IMR-90 (cell line): ENCODE measurements at regions not wholly inside any gene's neighbourhood (a gene's known extent, or its start where the extent isn't known, plus 50 kb on each side); places are given as distances from the start of the nearest gene placed in this dataset.
A peak's percentile ranks its signal among the peaks of the same experiment; 100 is the strongest.

Source experiments
- ATAC-seq: fragments of 200-7000 bp; cut with Tn5 transposase; 2 replicates; pipeline ENCODE4 v1.9.1; 2020; ENCODE audit warnings: low read depth, mild to moderate bottlenecking, moderate library complexity
- BruUV-seq: library from RNA; stranded (reverse); fragments of 400-500 nt; replicated peaks from 2 replicates; lab custom pipeline; 2021; lab: Mats Ljungman, UMichigan
- CTCF ChIA-PET: fragments of 300-600 bp; formaldehyde crosslinking; extraction: SDS; loops from one replicate; lab custom pipeline; 2021; ENCODE audit warnings: antibody characterized with exemption; lab: Yijun Ruan, JAX
- POLR2A ChIA-PET: fragments of 300-600 bp; sonication (Branson Sonifier 250); formaldehyde crosslinking; loops from one replicate; lab custom pipeline; 2022; ENCODE audit warnings: antibody characterized with exemption; ENCODE audit not compliant: unreplicated experiment; lab: Charles Lee
- DNase-seq: peaks from one replicate; pipeline ENCODE4 v3.0.0; 2013
- H2AFZ ChIP-seq: replicated peaks from 2 replicates; pipeline ENCODE3; 2013; ENCODE audit warnings: low read length, mild to moderate bottlenecking; ENCODE audit not compliant: poor library complexity
- H2AK5ac ChIP-seq: 2 replicates; pipeline ENCODE4 v1.6.1; 2013; ENCODE audit warnings: low read depth, low read length, inconsistent platforms
- H2AK9ac ChIP-seq: replicated peaks from 2 replicates; pipeline ENCODE3; 2013; ENCODE audit warnings: mild to moderate bottlenecking, low read depth, low read length, moderate library complexity; ENCODE audit not compliant: poor library complexity
- H2BK120ac ChIP-seq: 2 replicates; pipeline ENCODE4 v1.6.1; 2013; ENCODE audit warnings: low read depth, low read length, inconsistent platforms
- H2BK15ac ChIP-seq: 3 replicates; pipeline ENCODE4 v1.6.1; 2013; ENCODE audit warnings: low read depth, low read length, inconsistent platforms
- H2BK20ac ChIP-seq: 2 replicates; pipeline ENCODE4 v1.6.1; 2013; ENCODE audit warnings: low read depth, mild to moderate bottlenecking, inconsistent platforms, low read length, moderate library complexity
- H2BK5ac ChIP-seq: 2 replicates; pipeline ENCODE4 v1.6.1; 2013; ENCODE audit warnings: mild to moderate bottlenecking, low read depth, low read length, inconsistent platforms; ENCODE audit not compliant: poor library complexity, severe bottlenecking
- H3K14ac ChIP-seq: replicated peaks from 2 replicates; pipeline ENCODE4 v1.6.1; 2013; ENCODE audit warnings: low read depth, low read length, inconsistent platforms
- H3K18ac ChIP-seq: 2 replicates; pipeline ENCODE4 v1.6.1; 2013; ENCODE audit warnings: low read depth, low read length, control low read depth
- H3K23ac ChIP-seq: 2 replicates; pipeline ENCODE4 v1.6.1; 2013; ENCODE audit warnings: low read depth, low read length, inconsistent platforms
- H3K27ac ChIP-seq: 2 replicates; pipeline ENCODE4 v1.5.1; 2013; ENCODE audit warnings: mild to moderate bottlenecking, control low read depth, low read length; ENCODE audit not compliant: insufficient read depth
- H3K27me3 ChIP-seq: 2 replicates; pipeline ENCODE4 v1.6.1; 2013; ENCODE audit warnings: low read length; ENCODE audit not compliant: control insufficient read depth, insufficient read depth
- H3K36me3 ChIP-seq: 2 replicates; pipeline ENCODE4 v1.6.1; 2013; ENCODE audit warnings: low read length, mixed read lengths; ENCODE audit not compliant: control insufficient read depth, insufficient read depth
- H3K4ac ChIP-seq: 2 replicates; pipeline ENCODE4 v1.6.1; 2013; ENCODE audit warnings: low read depth, low read length, inconsistent platforms
- H3K4me1 ChIP-seq: 2 replicates; pipeline ENCODE4 v1.6.1; 2013; ENCODE audit warnings: low read length, mixed read lengths; ENCODE audit not compliant: control insufficient read depth, insufficient read depth
- H3K4me2 ChIP-seq: 2 replicates; pipeline ENCODE4 v1.6.1; 2013; ENCODE audit warnings: low read depth, mild to moderate bottlenecking, control low read depth, low read length, moderate library complexity
- H3K4me3 ChIP-seq: 2 replicates; pipeline ENCODE4 v1.5.1; 2013; ENCODE audit warnings: low read depth, mild to moderate bottlenecking, control low read depth, low read length, moderate library complexity; ENCODE audit not compliant: insufficient read depth
- H3K56ac ChIP-seq: 2 replicates; pipeline ENCODE4 v1.6.1; 2013; ENCODE audit warnings: low read length, inconsistent platforms; ENCODE audit not compliant: insufficient read depth; ENCODE audit errors: extremely low read depth
- H3K79me1 ChIP-seq, 2 experiments: 2 replicates each; pipeline ENCODE4 v1.6.1; 2013; ENCODE audit warnings: low read length in 2 of 2, inconsistent platforms in 1 of 2, low read depth in 1 of 2
- H3K9ac ChIP-seq: 2 replicates; pipeline ENCODE4 v1.6.1; 2013; ENCODE audit warnings: low read depth, low read length, control low read depth
- H3K9me1 ChIP-seq: 2 replicates; pipeline ENCODE4 v1.6.1; 2013; ENCODE audit warnings: low read length, inconsistent platforms; ENCODE audit not compliant: insufficient read depth
- H3K9me3 ChIP-seq: 2 replicates; pipeline ENCODE4 v1.6.1; 2013; ENCODE audit warnings: low read length; ENCODE audit not compliant: control insufficient read depth, insufficient read depth
- H4K20me1 ChIP-seq: 2 replicates; pipeline ENCODE4 v1.6.1; 2013; ENCODE audit warnings: low read length, inconsistent platforms; ENCODE audit not compliant: insufficient read depth
- H4K5ac ChIP-seq: 2 replicates; pipeline ENCODE4 v1.6.1; 2013; ENCODE audit warnings: mild to moderate bottlenecking, low read depth, low read length, control low read depth
- H4K8ac ChIP-seq, 2 experiments: 2 replicates each; pipeline ENCODE4 v1.6.1; 2013; ENCODE audit warnings: low read depth in 2 of 2, low read length in 2 of 2, control low read depth in 1 of 2, inconsistent platforms in 1 of 2
- H4K91ac ChIP-seq: 2 replicates; pipeline ENCODE4 v1.6.1; 2013; ENCODE audit warnings: low read depth, low read length, inconsistent platforms; ENCODE audit not compliant: insufficient read depth
- BHLHE40 ChIP-seq: fragments of 150-350 bp; IDR thresholded peaks from 2 replicates; pipeline ENCODE4 v1.6.1; 2016; ENCODE audit warnings: mild to moderate bottlenecking, low read depth, low read length
- CEBPB ChIP-seq: IDR thresholded peaks from 2 replicates; pipeline ENCODE4 v1.6.1; 2012; ENCODE audit warnings: low read depth, low read length, improper control_type of control experiment
- CHD1 ChIP-seq: IDR thresholded peaks from 2 replicates; pipeline ENCODE4 v1.6.1; 2012; ENCODE audit warnings: low read depth, low read length, improper control_type of control experiment
- FOS ChIP-seq: fragments of 150-350 bp; IDR thresholded peaks from 2 replicates; pipeline ENCODE4 v1.6.1; 2016; ENCODE audit warnings: low read depth, low read length
- MAFK ChIP-seq: IDR thresholded peaks from 2 replicates; pipeline ENCODE4 v1.6.1; 2012; ENCODE audit warnings: low read depth, low read length, improper control_type of control experiment
- MAZ ChIP-seq: IDR thresholded peaks from 2 replicates; pipeline ENCODE4 v1.6.1; 2012; ENCODE audit warnings: low read depth, mild to moderate bottlenecking, low read length, improper control_type of control experiment, moderate library complexity, borderline replicate concordance
- MXI1 ChIP-seq: IDR thresholded peaks from 2 replicates; pipeline ENCODE4 v1.6.1; 2012; ENCODE audit warnings: low read depth, mild to moderate bottlenecking, low read length, moderate library complexity, borderline replicate concordance
- NFE2L2 ChIP-seq: fragments of 150-350 bp; IDR thresholded peaks from 2 replicates; pipeline ENCODE4 v1.6.1; 2016; ENCODE audit warnings: low read depth, mild to moderate bottlenecking, low read length
- POLR2A ChIP-seq: IDR thresholded peaks from 2 replicates; pipeline ENCODE4 v1.6.1; 2012; ENCODE audit warnings: mild to moderate bottlenecking, low read depth, low read length
- RAD21 ChIP-seq: IDR thresholded peaks from 2 replicates; pipeline ENCODE4 v1.6.1; 2012; ENCODE audit warnings: low read length, improper control_type of control experiment
- RCOR1 ChIP-seq: IDR thresholded peaks from 2 replicates; pipeline ENCODE4 v1.6.1; 2012; ENCODE audit warnings: mild to moderate bottlenecking, low read length, improper control_type of control experiment; ENCODE audit not compliant: insufficient replicate concordance
- RFX5 ChIP-seq: IDR thresholded peaks from 2 replicates; pipeline ENCODE4 v1.8.0; 2012; ENCODE audit warnings: low read depth, mild to moderate bottlenecking, low read length, moderate library complexity
- SMC3 ChIP-seq: fragments of 150-350 bp; IDR thresholded peaks from 2 replicates; pipeline ENCODE4 v1.6.1; 2016; ENCODE audit warnings: low read depth, mild to moderate bottlenecking, antibody characterized with exemption, low read length, moderate library complexity
- dilution Hi-C: fragments of 300-500 bp; cut with HindIII; formaldehyde crosslinking; loops from one replicate; pipeline ENCODE4 v1.14.3; 2018; ENCODE audit warnings: low sequenced_read_pairs; ENCODE audit not compliant: unreplicated experiment
- in situ Hi-C: fragments of 300-500 bp; cut with MboI; formaldehyde crosslinking; loops from 3 replicates; pipeline ENCODE4 v1.14.3; 2019; ENCODE audit warnings: low sequenced_read_pairs, inconsistent platforms, mixed read lengths
- intact Hi-C: fragments of 100-400 bp; cut with micrococcal nuclease; formaldehyde crosslinking; loops from 2 replicates; pipeline ENCODE4 v1.10.0; 2022
- TF ChIP-seq, protein P1 (sequence below): fragments of 150-350 bp; IDR thresholded peaks from 2 replicates; pipeline ENCODE4 v1.6.1; 2016; ENCODE audit warnings: low read depth, mild to moderate bottlenecking, low read length, moderate library complexity, borderline replicate concordance
- TF ChIP-seq, protein P2 (sequence below): conservative IDR thresholded peaks from 2 replicates; pipeline ENCODE4 v1.5.1; 2012; ENCODE audit warnings: mild to moderate bottlenecking, low read depth, low read length, improper control_type of control experiment
- TF ChIP-seq, protein P3 (sequence below): fragments of 150-350 bp; IDR thresholded peaks from 2 replicates; pipeline ENCODE4 v1.6.1; 2017; ENCODE audit warnings: mild to moderate bottlenecking, antibody characterized with exemption, low read length, low read depth

DNA sequence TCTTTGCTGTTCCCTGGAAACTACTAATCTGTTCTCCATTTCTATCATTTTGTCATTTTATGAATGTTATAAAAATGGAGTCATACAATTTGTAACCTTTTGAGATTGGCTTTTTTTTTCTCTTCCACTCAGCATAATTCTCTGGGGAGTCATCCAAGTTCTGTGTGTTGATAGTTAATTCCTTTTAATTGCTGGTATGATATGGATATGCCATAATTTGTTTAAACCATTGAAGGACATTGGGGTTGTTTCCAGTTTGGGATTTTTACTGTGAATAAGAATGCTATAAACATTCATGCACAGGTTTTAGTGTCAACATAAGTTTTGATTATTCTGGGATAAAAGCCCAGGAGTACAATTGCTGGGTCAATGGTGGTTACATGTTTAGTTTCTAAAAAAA lies 279.4 kb downstream of the WNT5A start:
- TF ChIP-seq MAZ (no peak), NFE2L2 (no peak), MAFK (no peak), FOS (no peak), SMC3 (no peak), MXI1 (no peak), CHD1 (no peak), BHLHE40 (no peak), CEBPB (no peak), RCOR1 (no peak), RAD21 (no peak), RFX5 (no peak), POLR2A (no peak)
- TF ChIP-seq, protein P1, sequence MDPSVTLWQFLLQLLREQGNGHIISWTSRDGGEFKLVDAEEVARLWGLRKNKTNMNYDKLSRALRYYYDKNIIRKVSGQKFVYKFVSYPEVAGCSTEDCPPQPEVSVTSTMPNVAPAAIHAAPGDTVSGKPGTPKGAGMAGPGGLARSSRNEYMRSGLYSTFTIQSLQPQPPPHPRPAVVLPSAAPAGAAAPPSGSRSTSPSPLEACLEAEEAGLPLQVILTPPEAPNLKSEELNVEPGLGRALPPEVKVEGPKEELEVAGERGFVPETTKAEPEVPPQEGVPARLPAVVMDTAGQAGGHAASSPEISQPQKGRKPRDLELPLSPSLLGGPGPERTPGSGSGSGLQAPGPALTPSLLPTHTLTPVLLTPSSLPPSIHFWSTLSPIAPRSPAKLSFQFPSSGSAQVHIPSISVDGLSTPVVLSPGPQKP, result no peak
- TF ChIP-seq, protein P2, sequence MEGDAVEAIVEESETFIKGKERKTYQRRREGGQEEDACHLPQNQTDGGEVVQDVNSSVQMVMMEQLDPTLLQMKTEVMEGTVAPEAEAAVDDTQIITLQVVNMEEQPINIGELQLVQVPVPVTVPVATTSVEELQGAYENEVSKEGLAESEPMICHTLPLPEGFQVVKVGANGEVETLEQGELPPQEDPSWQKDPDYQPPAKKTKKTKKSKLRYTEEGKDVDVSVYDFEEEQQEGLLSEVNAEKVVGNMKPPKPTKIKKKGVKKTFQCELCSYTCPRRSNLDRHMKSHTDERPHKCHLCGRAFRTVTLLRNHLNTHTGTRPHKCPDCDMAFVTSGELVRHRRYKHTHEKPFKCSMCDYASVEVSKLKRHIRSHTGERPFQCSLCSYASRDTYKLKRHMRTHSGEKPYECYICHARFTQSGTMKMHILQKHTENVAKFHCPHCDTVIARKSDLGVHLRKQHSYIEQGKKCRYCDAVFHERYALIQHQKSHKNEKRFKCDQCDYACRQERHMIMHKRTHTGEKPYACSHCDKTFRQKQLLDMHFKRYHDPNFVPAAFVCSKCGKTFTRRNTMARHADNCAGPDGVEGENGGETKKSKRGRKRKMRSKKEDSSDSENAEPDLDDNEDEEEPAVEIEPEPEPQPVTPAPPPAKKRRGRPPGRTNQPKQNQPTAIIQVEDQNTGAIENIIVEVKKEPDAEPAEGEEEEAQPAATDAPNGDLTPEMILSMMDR, result no peak
- TF ChIP-seq, protein P3, sequence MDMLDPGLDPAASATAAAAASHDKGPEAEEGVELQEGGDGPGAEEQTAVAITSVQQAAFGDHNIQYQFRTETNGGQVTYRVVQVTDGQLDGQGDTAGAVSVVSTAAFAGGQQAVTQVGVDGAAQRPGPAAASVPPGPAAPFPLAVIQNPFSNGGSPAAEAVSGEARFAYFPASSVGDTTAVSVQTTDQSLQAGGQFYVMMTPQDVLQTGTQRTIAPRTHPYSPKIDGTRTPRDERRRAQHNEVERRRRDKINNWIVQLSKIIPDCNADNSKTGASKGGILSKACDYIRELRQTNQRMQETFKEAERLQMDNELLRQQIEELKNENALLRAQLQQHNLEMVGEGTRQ, result no peak
- Histone ChIP-seq H3K9me1 (peaks cover 8% of the 10 kb centered on the region; the same call in 1 of the 2 replicates), H4K91ac (no peak overlapping the region), H3K56ac (no peak overlapping the region), H3K23ac (no peak overlapping the region), H3K4me2 (no peak overlapping the region), H3K4me1 (peaks cover 12% of the 10 kb centered on the region), H4K5ac (peak overlapping the region; percentile 23; the same call in 1 of the 2 replicates), H2AK9ac (no peak overlapping the region), H4K20me1 (no peaks in the 10 kb centered on the region), H2BK5ac (no peak overlapping the region), H2BK120ac (no peak overlapping the region), H2AFZ (no peak overlapping the region), H3K4me3 (no peak overlapping the region), H3K14ac (no peak overlapping the region), H3K79me1 (no peaks in the 10 kb centered on the region), H2BK15ac (no peak overlapping the region), H3K9me3 (no peaks in the 10 kb centered on the region; the same call in 1 of the 2 replicates), H3K18ac (peak overlapping the region; percentile 62; the same call in 1 of the 2 replicates), H2AK5ac (no peak overlapping the region), H4K8ac (no peak overlapping the region), H3K36me3 (no peaks in the 10 kb centered on the region), H3K4ac (no peak overlapping the region), H2BK20ac (no peak overlapping the region), H3K27ac (no peak overlapping the region), H3K9ac (no peak overlapping the region), H3K27me3 (no peaks in the 10 kb centered on the region)
- intact Hi-C loops, result no loop called here
- no peak for DNase-seq
- no peak for ATAC-seq
- in situ Hi-C loops, result no loop called here
- POLR2A ChIA-PET, result no interaction called here
- CTCF ChIA-PET, result no interaction called here
- dilution Hi-C loops, result no loop called here
- BruUV-seq, result no TSS peak
